Loucy (cell line): ENCODE measurements at regions not wholly inside any gene's neighbourhood (a gene's known extent, or its start where the extent isn't known, plus 50 kb on each side); places are given as distances from the start of the nearest gene placed in this dataset.

Experiments used
- H2AFZ ChIP-seq: fragments of 200-600 bp; sonication (generic); 2 replicates; pipeline ENCODE4 v1.6.0; 2016; ENCODE audit warnings: antibody characterized with exemption, mild to moderate bottlenecking, low read length, moderate library complexity
- H3F3A ChIP-seq: fragments of 200-600 bp; 2 replicates; pipeline ENCODE4 v1.6.0; 2016; ENCODE audit warnings: antibody characterized with exemption, low read depth, mild to moderate bottlenecking
- H3K27me3 ChIP-seq: fragments of 200-600 bp; sonication (generic); 2 replicates; pipeline ENCODE4 v1.6.1; 2014; ENCODE audit warnings: low read length, mild to moderate bottlenecking; ENCODE audit not compliant: insufficient read depth, poor library complexity, severe bottlenecking
- H3K36me3 ChIP-seq: fragments of 200-600 bp; sonication (generic); 2 replicates; pipeline ENCODE4 v1.6.1; 2016; ENCODE audit warnings: low read length; ENCODE audit not compliant: insufficient read depth
- H3K4me1 ChIP-seq: fragments of 200-600 bp; sonication (generic); 2 replicates; pipeline ENCODE4 v1.5.1; 2014; ENCODE audit warnings: low read length, mild to moderate bottlenecking; ENCODE audit not compliant: insufficient read depth, poor library complexity, severe bottlenecking
- H3K4me2 ChIP-seq: fragments of 200-600 bp; sonication (generic); 2 replicates; pipeline ENCODE4 v1.6.0; 2014; ENCODE audit warnings: antibody characterized with exemption, low read length, low read depth, mild to moderate bottlenecking; ENCODE audit not compliant: poor library complexity, severe bottlenecking
- H3K4me3 ChIP-seq: fragments of 200-600 bp; sonication (generic); 2 replicates; pipeline ENCODE4 v1.5.1; 2014; ENCODE audit warnings: low read length, mild to moderate bottlenecking, mixed read lengths; ENCODE audit not compliant: poor library complexity, severe bottlenecking
- H3K79me2 ChIP-seq: fragments of 200-600 bp; sonication (generic); 2 replicates; pipeline ENCODE4 v1.6.1; 2014; ENCODE audit warnings: low read length; ENCODE audit not compliant: insufficient read depth
- H3K9ac ChIP-seq: fragments of 200-600 bp; sonication (generic); 2 replicates; pipeline ENCODE4 v1.6.0; 2014; ENCODE audit warnings: mild to moderate bottlenecking, low read depth, low read length, moderate library complexity; ENCODE audit not compliant: poor library complexity, severe bottlenecking
- H3K9me2 ChIP-seq: fragments of 200-600 bp; sonication (generic); replicated peaks from 2 replicates; pipeline ENCODE4 v1.6.1; 2016; ENCODE audit warnings: low read depth, low read length, mixed read lengths
- H3K9me3 ChIP-seq: fragments of 200-600 bp; sonication (generic); 2 replicates; pipeline ENCODE4 v1.6.1; 2014; ENCODE audit warnings: mild to moderate bottlenecking, antibody characterized with exemption, low read length, low read depth; ENCODE audit not compliant: insufficient read depth
- H4K20me1 ChIP-seq: fragments of 200-600 bp; sonication (generic); 2 replicates; pipeline ENCODE4 v1.6.0; 2014; ENCODE audit warnings: antibody characterized with exemption, low read length, mild to moderate bottlenecking; ENCODE audit not compliant: insufficient read depth, poor library complexity, severe bottlenecking
- CTCF ChIP-seq: fragments of 200-600 bp; sonication (generic); conservative IDR thresholded peaks from 2 replicates; pipeline ENCODE4 v1.5.1; 2014; ENCODE audit warnings: mild to moderate bottlenecking, antibody characterized with exemption, low read length
- EZH2phosphoT487 ChIP-seq: fragments of 200-600 bp; IDR thresholded peaks from 2 replicates; pipeline ENCODE4 v1.6.1; 2018; ENCODE audit warnings: antibody characterized with exemption, mild to moderate bottlenecking, moderate library complexity, borderline replicate concordance

GRCh38 chr20:37598100-37598543 is 70.4 kb upstream of the BLCAP start:
- H3K79me2 ChIP-seq: no peaks in the 10 kb centered on the region
- no peaks in the 10 kb centered on the region for H3K4me1 ChIP-seq
- no peaks in the 10 kb centered on the region for H3K9me3 ChIP-seq
- H3K36me3 ChIP-seq: no peaks in the 10 kb centered on the region
- H2AFZ ChIP-seq: no peak overlapping the region
- TF ChIP-seq EZH2phosphoT487 (no peak), CTCF (no peak)
- no peak overlapping the region for H3K4me2 ChIP-seq
- H3K4me3 ChIP-seq: no peak overlapping the region
- no peaks in the 10 kb centered on the region for H3K9me2 ChIP-seq
- no peaks in the 10 kb centered on the region for H3F3A ChIP-seq
- no peaks in the 10 kb centered on the region for H4K20me1 ChIP-seq
- H3K27me3 ChIP-seq: no peaks in the 10 kb centered on the region
- no peak overlapping the region for H3K9ac ChIP-seq

- H3K4me1 ChIP-seq: no peaks in the 10 kb centered on the region
- no peak overlapping the region for H3K9ac ChIP-seq
- no peaks in the 10 kb centered on the region for H3K9me3 ChIP-seq
- no peaks in the 10 kb centered on the region for H3K27me3 ChIP-seq
- H3K4me3 ChIP-seq: no peak overlapping the region
- no peak overlapping the region for H2AFZ ChIP-seq
- no peak overlapping the region for H3K4me2 ChIP-seq
- H3K36me3 ChIP-seq: no peaks in the 10 kb centered on the region
- H3F3A ChIP-seq: no peaks in the 10 kb centered on the region
- H4K20me1 ChIP-seq: no peaks in the 10 kb centered on the region
- no peaks in the 10 kb centered on the region for H3K79me2 ChIP-seq
- no peak for TF ChIP-seq CTCF
- no peak for TF ChIP-seq EZH2phosphoT487
- no peaks in the 10 kb centered on the region for H3K9me2 ChIP-seq
These were observed 69.3 kb upstream of the BLCAP start for GRCh38 chr20:37596890-37597536.

- no peak overlapping the region for H3K4me2 ChIP-seq
- no peak for TF ChIP-seq CTCF
- no peaks in the 10 kb centered on the region for H3K36me3 ChIP-seq
- H2AFZ ChIP-seq: no peak overlapping the region
- no peaks in the 10 kb centered on the region for H3K4me1 ChIP-seq
- H3K9me3 ChIP-seq: no peaks in the 10 kb centered on the region
- H3K9me2 ChIP-seq: no peaks in the 10 kb centered on the region
- H3K79me2 ChIP-seq: no peaks in the 10 kb centered on the region
- H3K9ac ChIP-seq: no peak overlapping the region
- no peak overlapping the region for H3K4me3 ChIP-seq
- H3K27me3 ChIP-seq: no peaks in the 10 kb centered on the region
- no peaks in the 10 kb centered on the region for H4K20me1 ChIP-seq
- no peaks in the 10 kb centered on the region for H3F3A ChIP-seq
These were observed 68.5 kb upstream of the BLCAP start for GRCh38 chr20:37596168-37596567.
